ENCODE measurements at regions not wholly inside any gene's neighbourhood (a gene's known extent, or its start where the extent isn't known, plus 50 kb on each side); places are given as distances from the start of the nearest gene placed in this dataset.

- TF ChIP-seq CTCF (IDR thresholded peaks at IDR 0.05; ENCODE audit: insufficient read depth, low read length, poor library complexity, severe bottlenecking): no peak
- no peak overlapping the region for H3K4me3 ChIP-seq (ENCODE audit: low read depth, low read length)
- H3K27me3 ChIP-seq (ENCODE audit: control insufficient read depth, insufficient read depth, low read length): no peaks in the 10 kb centered on the region
- H3K36me3 ChIP-seq (ENCODE audit: control insufficient read depth, insufficient read depth, low read length): no peaks in the 10 kb centered on the region
- no peak for DNase-seq (ENCODE audit: low read depth)
These were observed 1133.9 kb downstream of the AACS start for GRCh38 chr12:126198966-126199692.

- DNase-seq (ENCODE audit: low read depth): no peak
- Histone ChIP-seq H3K27me3 (ENCODE audit: control insufficient read depth, insufficient read depth, low read length) (no peaks in the 10 kb centered on the region), H3K4me3 (ENCODE audit: low read depth, low read length) (no peak overlapping the region), H3K36me3 (ENCODE audit: control insufficient read depth, insufficient read depth, low read length) (no peaks in the 10 kb centered on the region)
- TF ChIP-seq CTCF (IDR thresholded peaks at IDR 0.05; ENCODE audit: insufficient read depth, low read length, poor library complexity, severe bottlenecking): no peak
These were observed 1136.8 kb downstream of the AACS start for GRCh38 chr12:126201981-126202537.

GRCh38 chr12:126204326-126204725 lies 1139.1 kb downstream of the AACS start:
- Histone ChIP-seq H3K36me3 (ENCODE audit: control insufficient read depth, insufficient read depth, low read length) (no peaks in the 10 kb centered on the region), H3K4me3 (ENCODE audit: low read depth, low read length) (no peak overlapping the region), H3K27me3 (ENCODE audit: control insufficient read depth, insufficient read depth, low read length) (no peaks in the 10 kb centered on the region)
- TF ChIP-seq CTCF (IDR thresholded peaks at IDR 0.05; ENCODE audit: insufficient read depth, low read length, poor library complexity, severe bottlenecking): no peak
- no peak for DNase-seq (ENCODE audit: low read depth)

- H3K4me3 ChIP-seq (ENCODE audit: low read depth, low read length): no peak overlapping the region
- no peak for DNase-seq (ENCODE audit: low read depth)
- no peaks in the 10 kb centered on the region for H3K27me3 ChIP-seq (ENCODE audit: control insufficient read depth, insufficient read depth, low read length)
- H3K36me3 ChIP-seq (ENCODE audit: control insufficient read depth, insufficient read depth, low read length): no peaks in the 10 kb centered on the region
- no peak for TF ChIP-seq CTCF (IDR thresholded peaks at IDR 0.05; ENCODE audit: insufficient read depth, low read length, poor library complexity, severe bottlenecking)
These were observed 1144.8 kb downstream of the AACS start for GRCh38 chr12:126210026-126210425.

GRCh38 chr12:126210448-126210847 lies 1145.2 kb downstream of the AACS start:
- no peaks in the 10 kb centered on the region for H3K36me3 ChIP-seq (ENCODE audit: control insufficient read depth, insufficient read depth, low read length)
- no peak for DNase-seq (ENCODE audit: low read depth)
- no peaks in the 10 kb centered on the region for H3K27me3 ChIP-seq (ENCODE audit: control insufficient read depth, insufficient read depth, low read length)
- no peak overlapping the region for H3K4me3 ChIP-seq (ENCODE audit: low read depth, low read length)
- no peak for TF ChIP-seq CTCF (IDR thresholded peaks at IDR 0.05; ENCODE audit: insufficient read depth, low read length, poor library complexity, severe bottlenecking)

GRCh38 chr12:126212824-126213223 lies 1147.6 kb downstream of the AACS start:
- H3K4me3 ChIP-seq (ENCODE audit: low read depth, low read length): no peak overlapping the region
- no peak for DNase-seq (ENCODE audit: low read depth)
- H3K36me3 ChIP-seq (ENCODE audit: control insufficient read depth, insufficient read depth, low read length): no peaks in the 10 kb centered on the region
- H3K27me3 ChIP-seq (ENCODE audit: control insufficient read depth, insufficient read depth, low read length): no peaks in the 10 kb centered on the region
- no peak for TF ChIP-seq CTCF (IDR thresholded peaks at IDR 0.05; ENCODE audit: insufficient read depth, low read length, poor library complexity, severe bottlenecking)
